Psoas muscle (tissue), 7 donors: ENCODE measurements at regions not wholly inside any gene's neighbourhood (a gene's known extent, or its start where the extent isn't known, plus 50 kb on each side); places are given as distances from the start of the nearest gene placed in this dataset.
A peak's percentile ranks its signal among the peaks of the same experiment; 100 is the strongest.

Experiments
- ATAC-seq, 4 donors: fragments of 200-7000 bp; cut with Tn5 transposase; one replicate each; pipeline ENCODE4 v1.9.1; 2020; ENCODE audit warnings: moderate library complexity in 3 of 4, mild to moderate bottlenecking in 2 of 4
- DNase-seq, 2 donors: peaks; one replicate each; pipeline ENCODE4 v3.0.0-alpha.2; 2020
- H3K27ac ChIP-seq: fragments of 200-600 bp; one replicate; pipeline ENCODE4 v1.8.0; 2022
- H3K27me3 ChIP-seq, 3 donors: fragments of 200-600 bp in 1 of 3; one replicate each; pipeline versions ENCODE4 v1.6.1 to v1.8.0; 2013 to 2022; ENCODE audit warnings: low read length in 2 of 3, mild to moderate bottlenecking in 2 of 3, moderate library complexity in 1 of 3; ENCODE audit not compliant: insufficient read depth in 3 of 3
- H3K36me3 ChIP-seq, 2 donors: fragments of 200-600 bp in 1 of 2; one replicate each; pipeline versions ENCODE4 v1.6.1 to v1.8.0; 2013 to 2022; ENCODE audit warnings: low read depth in 1 of 2, mild to moderate bottlenecking in 1 of 2, moderate library complexity in 1 of 2; ENCODE audit not compliant: insufficient read depth in 1 of 2
- H3K4me1 ChIP-seq: fragments of 200-600 bp; one replicate; pipeline ENCODE4 v1.8.0; 2022
- H3K4me3 ChIP-seq: fragments of 200-600 bp; one replicate; pipeline ENCODE4 v1.8.0; 2022; ENCODE audit warnings: mild to moderate bottlenecking
- H3K9me3 ChIP-seq: fragments of 200-600 bp; one replicate; pipeline ENCODE4 v1.8.0; 2022
- WGBS, 3 donors: extraction: QIAGEN DNeasy Blood & Tissue Kit; methylation state at CpG; one replicate each; pipeline versions ENCODE4 v1.1.6 to v1.1.7; 2013; 5-methylcytosine and 5-hydroxymethylcytosine counted together
- intact Hi-C, 2 donors: fragments of 100-400 bp; cut with DNase I; formaldehyde crosslinking; loops; one replicate each; pipeline versions ENCODE4 v1.11.0 to v1.14.2; 2022
- TF ChIP-seq, protein P1 (sequence below): fragments of 200-600 bp; IDR thresholded peaks from one replicate; pipeline ENCODE4 v1.8.0; 2022; ENCODE audit warnings: antibody characterized with exemption
- donor health status: healthy with polysubstance abuse.
- donor health status: DM: no; HTN: no; CAD: no; lungs with moderate emphysema.
- donor health status: Bipolar disorder and iron deficiency.
- donor health status: healthy.
- donor health status: DM: yes; HTN: yes; CAD: no.
- donor health status: DM: no; HTN: no; CAD: no.
- donor health status: DM: yes; HTN: yes; CAD: no.

DNA sequence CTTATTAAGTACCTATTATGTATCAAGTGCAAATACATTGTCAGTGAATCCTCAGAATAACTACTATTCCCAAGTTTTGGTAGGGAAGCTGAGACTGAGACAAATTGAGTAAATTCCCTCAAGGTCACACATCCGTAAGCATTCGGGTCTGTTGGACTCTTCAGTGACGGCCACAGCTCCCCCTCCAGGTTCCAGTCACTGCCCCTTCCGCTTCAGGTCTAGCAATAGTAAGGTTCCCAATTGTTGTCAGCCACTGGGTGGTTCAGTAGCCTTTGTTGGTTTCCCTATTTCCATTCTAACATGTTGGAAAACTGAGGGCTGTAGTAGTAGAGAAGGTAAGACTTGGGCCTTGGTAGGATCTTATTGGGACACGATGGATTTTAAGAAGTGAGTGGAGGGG is 54.9 kb upstream of the TNRC6B start:
- Histone ChIP-seq H3K4me1 (peaks cover 35% of the 10 kb centered on the region), H3K27me3 (no peaks in the 10 kb centered on the region), H3K36me3 (peaks cover 0 to 22% of the 10 kb centered on the region in 2 donors), H3K4me3 (no peak overlapping the region), H3K9me3 (no peaks in the 10 kb centered on the region), H3K27ac (peak overlapping the region; percentile 1)
- WGBS, 3 donors = 91 to 95% (median 94%) methylated on average over 5 of the region's 5 CpGs
- DNase-seq (no peak), ATAC-seq (no peak)
- TF ChIP-seq, protein P1, sequence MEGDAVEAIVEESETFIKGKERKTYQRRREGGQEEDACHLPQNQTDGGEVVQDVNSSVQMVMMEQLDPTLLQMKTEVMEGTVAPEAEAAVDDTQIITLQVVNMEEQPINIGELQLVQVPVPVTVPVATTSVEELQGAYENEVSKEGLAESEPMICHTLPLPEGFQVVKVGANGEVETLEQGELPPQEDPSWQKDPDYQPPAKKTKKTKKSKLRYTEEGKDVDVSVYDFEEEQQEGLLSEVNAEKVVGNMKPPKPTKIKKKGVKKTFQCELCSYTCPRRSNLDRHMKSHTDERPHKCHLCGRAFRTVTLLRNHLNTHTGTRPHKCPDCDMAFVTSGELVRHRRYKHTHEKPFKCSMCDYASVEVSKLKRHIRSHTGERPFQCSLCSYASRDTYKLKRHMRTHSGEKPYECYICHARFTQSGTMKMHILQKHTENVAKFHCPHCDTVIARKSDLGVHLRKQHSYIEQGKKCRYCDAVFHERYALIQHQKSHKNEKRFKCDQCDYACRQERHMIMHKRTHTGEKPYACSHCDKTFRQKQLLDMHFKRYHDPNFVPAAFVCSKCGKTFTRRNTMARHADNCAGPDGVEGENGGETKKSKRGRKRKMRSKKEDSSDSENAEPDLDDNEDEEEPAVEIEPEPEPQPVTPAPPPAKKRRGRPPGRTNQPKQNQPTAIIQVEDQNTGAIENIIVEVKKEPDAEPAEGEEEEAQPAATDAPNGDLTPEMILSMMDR = no peak
- intact Hi-C loops = no loop called here

DNA sequence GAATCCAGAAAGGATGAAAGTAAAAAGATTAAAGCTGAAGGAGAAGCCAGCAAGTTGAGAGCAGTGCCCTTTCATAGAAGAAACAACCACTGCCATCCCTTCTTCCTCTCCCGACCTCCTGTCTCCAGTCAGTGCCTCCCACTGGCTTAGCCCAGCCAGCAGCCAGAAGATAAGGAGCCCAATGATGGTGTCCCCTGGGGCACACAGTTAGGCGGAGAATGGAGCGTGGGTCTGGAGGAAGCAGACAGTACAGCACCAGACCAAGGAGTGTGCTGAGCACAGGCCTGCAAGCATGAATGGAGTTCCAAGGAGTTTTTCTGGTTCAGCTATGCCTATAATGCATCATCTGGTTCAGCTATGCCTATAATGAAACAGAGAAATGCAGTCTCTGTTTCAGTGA is 54.3 kb upstream of the TNRC6B start:
- no peak overlapping the region for H3K27ac ChIP-seq
- TF ChIP-seq, protein P1 = no peak
- no peak overlapping the region for H3K4me3 ChIP-seq
- WGBS, 3 donors = 53 to 67% (median 66%) methylated on average over 3 of the region's 3 CpGs
- no peaks in the 10 kb centered on the region for H3K9me3 ChIP-seq
- peaks cover 35% of the 10 kb centered on the region for H3K4me1 ChIP-seq
- H3K27me3 ChIP-seq = no peaks in the 10 kb centered on the region
- ATAC-seq (no peak), DNase-seq (no peak)
- H3K36me3 ChIP-seq = peaks cover 0 to 22% of the 10 kb centered on the region in 2 donors
- intact Hi-C loops = no loop called here
